Coronary artery (tissue), 2 donors: ENCODE measurements at regions not wholly inside any gene's neighbourhood (a gene's known extent, or its start where the extent isn't known, plus 50 kb on each side); places are given as distances from the start of the nearest gene placed in this dataset.

Experiments
- DNase-seq: peaks from one replicate; pipeline ENCODE4 v3.0.0-alpha.2; 2017; ENCODE audit warnings: low spot score
- H3K27ac ChIP-seq, 2 donors: fragments of 200-600 bp; sonication (generic); one replicate each; pipeline ENCODE4 v1.5.1; 2016 to 2019
- H3K4me3 ChIP-seq: fragments of 200-600 bp; sonication (generic); 2 replicates; pipeline ENCODE4 v1.5.1; 2016; ENCODE audit warnings: mild to moderate bottlenecking, moderate library complexity
- TF ChIP-seq, protein P1 (sequence below): fragments of 200-600 bp; sonication (generic); IDR thresholded peaks from one replicate; pipeline ENCODE4 v1.5.1; 2019; ENCODE audit warnings: antibody characterized with exemption

DNA sequence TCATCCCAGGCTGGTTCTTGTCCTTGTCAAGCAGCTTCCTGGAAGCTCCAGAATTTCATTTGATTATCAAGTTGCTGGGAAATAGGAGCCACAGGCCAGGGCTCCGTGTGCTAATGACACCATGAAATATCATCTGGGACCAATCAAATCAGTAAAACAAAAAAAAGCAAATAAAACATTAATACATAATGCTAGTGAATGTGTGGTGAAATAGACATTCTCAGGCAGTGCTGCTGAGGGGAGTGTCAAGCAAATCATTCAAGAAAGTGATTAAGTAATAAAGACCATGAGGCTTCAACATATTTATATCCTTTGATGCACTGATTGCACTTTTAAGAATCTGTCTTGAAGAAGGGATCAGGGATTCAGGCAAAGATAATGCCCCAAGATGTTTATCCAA, 213.7 kb downstream of the MATN1 start:
- Histone ChIP-seq H3K4me3 (no peak overlapping the region), H3K27ac (no peak overlapping the region)
- TF ChIP-seq, protein P1, sequence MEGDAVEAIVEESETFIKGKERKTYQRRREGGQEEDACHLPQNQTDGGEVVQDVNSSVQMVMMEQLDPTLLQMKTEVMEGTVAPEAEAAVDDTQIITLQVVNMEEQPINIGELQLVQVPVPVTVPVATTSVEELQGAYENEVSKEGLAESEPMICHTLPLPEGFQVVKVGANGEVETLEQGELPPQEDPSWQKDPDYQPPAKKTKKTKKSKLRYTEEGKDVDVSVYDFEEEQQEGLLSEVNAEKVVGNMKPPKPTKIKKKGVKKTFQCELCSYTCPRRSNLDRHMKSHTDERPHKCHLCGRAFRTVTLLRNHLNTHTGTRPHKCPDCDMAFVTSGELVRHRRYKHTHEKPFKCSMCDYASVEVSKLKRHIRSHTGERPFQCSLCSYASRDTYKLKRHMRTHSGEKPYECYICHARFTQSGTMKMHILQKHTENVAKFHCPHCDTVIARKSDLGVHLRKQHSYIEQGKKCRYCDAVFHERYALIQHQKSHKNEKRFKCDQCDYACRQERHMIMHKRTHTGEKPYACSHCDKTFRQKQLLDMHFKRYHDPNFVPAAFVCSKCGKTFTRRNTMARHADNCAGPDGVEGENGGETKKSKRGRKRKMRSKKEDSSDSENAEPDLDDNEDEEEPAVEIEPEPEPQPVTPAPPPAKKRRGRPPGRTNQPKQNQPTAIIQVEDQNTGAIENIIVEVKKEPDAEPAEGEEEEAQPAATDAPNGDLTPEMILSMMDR = no peak
- no peak for DNase-seq

DNA sequence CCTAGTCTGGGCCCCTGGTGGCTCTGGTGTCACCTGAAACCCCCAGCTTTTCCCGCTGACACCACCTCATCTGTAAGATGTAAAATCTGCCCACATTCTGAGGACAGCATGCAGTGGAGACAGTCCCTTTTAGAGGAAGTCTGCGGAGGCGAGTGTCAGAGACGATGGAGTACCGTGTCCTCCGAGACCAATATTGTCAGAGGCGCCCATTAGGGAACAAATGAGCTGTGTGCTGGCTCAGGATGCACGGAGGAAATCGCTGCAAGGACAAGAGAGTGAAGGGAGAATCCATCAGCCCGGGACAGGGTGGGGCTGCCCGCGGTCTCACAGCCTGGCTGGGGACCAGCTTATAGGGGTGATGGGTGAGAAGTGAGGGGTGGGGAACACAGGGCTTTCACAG, 214.8 kb downstream of the MATN1 start:
- TF ChIP-seq, protein P1 = no peak
- peak; percentile 21 for DNase-seq
- Histone ChIP-seq H3K4me3 (no peak overlapping the region), H3K27ac (no peak overlapping the region)

DNA sequence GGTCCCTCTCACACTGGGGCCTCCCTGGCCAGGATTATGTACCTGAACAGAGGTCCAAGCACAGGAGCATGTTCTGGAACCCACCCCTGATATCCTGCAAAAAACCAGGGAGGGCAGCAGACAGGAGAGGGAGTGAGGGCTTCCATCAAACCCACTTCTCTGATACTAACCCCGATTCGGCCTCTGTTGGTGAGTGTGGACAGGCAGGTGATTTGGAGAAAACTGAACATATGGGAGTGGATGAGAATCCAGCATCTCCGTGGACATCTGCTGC, 215.3 kb downstream of the MATN1 start:
- TF ChIP-seq, protein P1 = no peak
- H3K4me3 ChIP-seq = no peak overlapping the region

DNA sequence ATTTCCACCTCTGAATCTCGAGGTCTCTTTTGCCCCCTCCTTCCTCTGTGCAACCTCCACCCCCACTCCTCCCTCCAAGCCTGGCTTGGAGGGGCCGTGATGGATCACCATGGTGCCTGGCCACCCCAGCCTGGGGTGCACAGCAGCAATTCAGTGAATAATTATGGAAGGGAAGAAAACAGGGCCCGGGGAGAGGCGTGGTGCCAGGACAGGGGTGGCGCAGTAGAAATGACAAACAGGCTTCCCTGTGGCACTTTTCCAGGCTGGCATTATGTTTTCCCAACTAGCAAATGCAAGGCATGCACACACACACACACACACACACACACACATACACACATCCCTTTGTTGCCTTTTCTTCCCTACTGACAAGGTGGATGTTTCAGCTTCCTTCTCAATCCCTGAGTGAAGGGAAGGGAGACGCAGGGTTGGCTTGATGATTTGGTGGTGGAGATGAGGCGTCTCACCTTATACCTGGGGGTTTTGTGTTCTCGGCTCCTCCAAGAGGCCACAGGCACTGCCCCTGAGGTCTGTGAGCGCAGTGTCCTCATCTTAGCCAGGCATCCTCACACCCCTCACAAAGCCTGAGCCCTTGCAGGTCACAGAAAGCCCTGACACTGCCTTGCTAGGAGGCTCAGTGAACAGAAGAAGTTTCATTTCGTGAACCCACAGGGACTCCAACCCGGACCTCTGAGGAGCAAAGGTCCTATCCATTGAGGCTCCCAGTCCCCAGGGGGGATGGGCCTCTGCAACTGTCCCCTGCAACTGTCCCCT, 215.8 kb downstream of the MATN1 start:
- DNase-seq = peak; percentile 31
- TF ChIP-seq, protein P1 = no peak
- Histone ChIP-seq H3K27ac (no peak overlapping the region), H3K4me3 (no peak overlapping the region)

More for the DNA sequence above, 215.3 kb downstream of the MATN1 start:
- no peak overlapping the region for H3K27ac ChIP-seq
- DNase-seq = peak; percentile 35

DNA sequence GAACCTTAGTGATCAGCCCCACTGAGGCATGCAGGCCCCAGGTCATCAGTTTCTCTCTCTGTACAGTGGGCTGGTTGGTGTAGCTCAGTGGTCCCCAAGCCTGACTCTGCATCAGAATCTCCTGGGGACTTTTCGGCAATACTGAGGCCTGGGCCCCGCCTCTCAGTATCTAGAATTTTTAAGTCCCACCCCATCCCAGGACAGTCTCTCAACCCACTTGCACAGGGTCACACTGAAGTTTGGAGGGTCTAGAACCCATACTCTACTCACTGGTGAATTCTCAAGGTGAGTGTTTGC, 216.4 kb downstream of the MATN1 start:
- Histone ChIP-seq H3K27ac (no peak overlapping the region), H3K4me3 (no peak overlapping the region)
- TF ChIP-seq, protein P1 = no peak
- peak; percentile 53 for DNase-seq

DNA sequence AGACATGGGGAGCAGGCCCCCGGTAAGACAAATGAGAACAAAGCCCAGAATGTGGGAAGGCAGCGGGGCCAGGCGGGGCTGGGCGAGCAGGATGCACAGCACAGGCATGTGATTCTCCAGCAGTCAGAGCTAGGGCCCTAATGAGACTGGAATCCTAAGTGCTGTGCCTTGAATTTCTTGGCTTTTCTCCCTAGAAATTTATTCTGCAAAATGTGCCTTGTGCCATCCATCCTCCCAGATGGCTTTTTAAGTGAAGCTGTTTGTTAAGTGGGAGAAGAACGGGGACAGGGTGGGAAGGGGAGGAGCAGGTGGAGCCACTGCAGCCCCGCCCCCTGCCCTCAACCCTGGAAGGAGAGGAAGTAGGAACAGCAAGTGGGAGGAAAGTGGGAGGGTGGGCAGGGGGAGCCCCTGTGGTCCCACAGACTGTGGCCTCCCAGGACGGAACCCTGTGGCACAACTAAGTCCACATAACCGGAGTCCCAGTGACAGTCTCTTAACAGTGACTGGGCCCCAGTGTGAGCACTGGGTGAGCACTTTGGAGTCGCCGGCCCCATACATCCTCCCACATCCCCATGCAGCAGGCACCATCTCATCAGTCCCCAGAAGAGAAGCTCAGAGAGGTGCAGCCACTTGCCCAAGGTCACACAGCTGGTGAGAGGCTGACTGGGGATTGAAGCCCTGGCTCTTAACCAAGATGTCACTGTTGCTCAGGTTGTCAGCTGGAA, 216.9 kb downstream of the MATN1 start:
- Histone ChIP-seq H3K27ac (no peak overlapping the region), H3K4me3 (no peak overlapping the region)
- peak; percentile 29 for DNase-seq
- TF ChIP-seq, protein P1 = no peak

DNA sequence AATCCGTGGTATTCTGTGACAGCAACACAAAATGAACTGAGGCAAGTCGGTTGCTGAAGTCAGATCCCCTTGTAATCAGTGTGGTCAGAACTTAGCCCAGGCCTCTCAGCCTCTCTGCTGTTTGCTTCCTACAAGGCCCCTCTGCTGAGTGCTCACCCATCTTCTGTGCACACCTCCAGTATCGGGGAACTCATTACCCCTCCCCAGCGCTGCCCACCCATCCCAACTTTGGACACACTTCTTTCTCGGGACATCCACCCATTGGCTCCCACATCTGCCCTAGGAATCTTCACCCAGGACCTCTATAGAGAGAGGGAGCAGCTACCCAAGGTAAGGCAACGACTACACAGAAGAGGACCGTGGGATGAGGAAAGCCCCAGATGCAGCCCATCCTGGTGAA, 217.5 kb downstream of the MATN1 start:
- peak; percentile 41 for DNase-seq
- Histone ChIP-seq H3K4me3 (no peak overlapping the region), H3K27ac (no peak overlapping the region)
- TF ChIP-seq, protein P1 = no peak
